HTR-8/SVneo (cell line): ENCODE measurements at regions not wholly inside any gene's neighbourhood (a gene's known extent, or its start where the extent isn't known, plus 50 kb on each side); places are given as distances from the start of the nearest gene placed in this dataset.

Experiments
- DNase-seq: peaks from one replicate; pipeline ENCODE4 v3.0.0; 2011; ENCODE audit warnings: low spot score, mixed read lengths; ENCODE audit not compliant: insufficient read length
- FAIRE-seq: peaks from 2 replicates; lab custom pipeline; 2011; peaks lifted over from hg19 to GRCh38; lab: Jason Lieb, UNC

GRCh38 chr14:65268594-65268993 is 143.9 kb upstream of the FUT8 start:
- no peak for DNase-seq
- peak; percentile 76 for FAIRE-seq

- no peak for DNase-seq
- peak; percentile 81 for FAIRE-seq
Measured at GRCh38 chr14:65269732-65270131, 142.8 kb upstream of the FUT8 start.

- FAIRE-seq: peak; percentile 98
- DNase-seq: peak; percentile 88
Measured at GRCh38 chr14:65277027-65277426, 135.5 kb upstream of the FUT8 start.

GRCh38 chr14:65277580-65278270 is 134.8 kb upstream of the FUT8 start:
- FAIRE-seq: peak; percentile 40

GRCh38 chr14:65278589-65278988 is 133.9 kb upstream of the FUT8 start:
- DNase-seq: no peak
- peak; percentile 89 for FAIRE-seq

More at GRCh38 chr14:65277580-65278270, 134.8 kb upstream of the FUT8 start:
- no peak for DNase-seq

- FAIRE-seq: no peak
- no peak for DNase-seq
Measured at GRCh38 chr14:65279510-65279909, 133.0 kb upstream of the FUT8 start.

- FAIRE-seq: peak; percentile 95
- no peak for DNase-seq
Measured at GRCh38 chr14:65279958-65280357, 132.6 kb upstream of the FUT8 start.

- peak; percentile 96 for FAIRE-seq
- no peak for DNase-seq
Measured at GRCh38 chr14:65280653-65281052, 131.9 kb upstream of the FUT8 start.

GRCh38 chr14:65281991-65282895 is 130.3 kb upstream of the FUT8 start:
- FAIRE-seq: peak; percentile 100
- peak; percentile 95 for DNase-seq

- no peak for FAIRE-seq
- no peak for DNase-seq
Measured at GRCh38 chr14:65282896-65283253, 129.7 kb upstream of the FUT8 start.

- FAIRE-seq (peak; percentile 87), DNase-seq (peak; percentile 68)
Measured at GRCh38 chr14:65286443-65286842, 126.1 kb upstream of the FUT8 start.

- FAIRE-seq: peak; percentile 92
- DNase-seq: no peak
Measured at GRCh38 chr14:65287264-65288131, 125.0 kb upstream of the FUT8 start.

GRCh38 chr14:65290830-65291229 is 121.7 kb upstream of the FUT8 start:
- FAIRE-seq (peak; percentile 99), DNase-seq (peak; percentile 99)

- DNase-seq (no peak), FAIRE-seq (peak; percentile 94)
Measured at GRCh38 chr14:65291531-65291930, 121.0 kb upstream of the FUT8 start.

GRCh38 chr14:65294816-65295215 is 117.7 kb upstream of the FUT8 start:
- DNase-seq (no peak), FAIRE-seq (no peak)

GRCh38 chr14:65296402-65296801 is 116.1 kb upstream of the FUT8 start:
- DNase-seq (no peak), FAIRE-seq (no peak)

GRCh38 chr14:65296876-65297275 is 115.7 kb upstream of the FUT8 start:
- DNase-seq (no peak), FAIRE-seq (peak; percentile 89)

GRCh38 chr14:65297744-65298143 is 114.8 kb upstream of the FUT8 start:
- peak; percentile 80 for FAIRE-seq
- DNase-seq: no peak

- FAIRE-seq: no peak
- no peak for DNase-seq
Measured at GRCh38 chr14:65299826-65300225, 112.7 kb upstream of the FUT8 start.

GRCh38 chr14:65301862-65302539 is 110.5 kb upstream of the FUT8 start:
- no peak for DNase-seq

More at GRCh38 chr14:65301862-65302539, 110.5 kb upstream of the FUT8 start:
- peak; percentile 69 for FAIRE-seq
